ENCODE measurements at regions not wholly inside any gene's neighbourhood (a gene's known extent, or its start where the extent isn't known, plus 50 kb on each side); places are given as distances from the start of the nearest gene placed in this dataset.

GRCh38 chr6:4388675-4389074, 253.3 kb upstream of the ECI2 start:
- DNase-seq (ENCODE audit: low spot score): no peak
- ATAC-seq: no peak

DNA sequence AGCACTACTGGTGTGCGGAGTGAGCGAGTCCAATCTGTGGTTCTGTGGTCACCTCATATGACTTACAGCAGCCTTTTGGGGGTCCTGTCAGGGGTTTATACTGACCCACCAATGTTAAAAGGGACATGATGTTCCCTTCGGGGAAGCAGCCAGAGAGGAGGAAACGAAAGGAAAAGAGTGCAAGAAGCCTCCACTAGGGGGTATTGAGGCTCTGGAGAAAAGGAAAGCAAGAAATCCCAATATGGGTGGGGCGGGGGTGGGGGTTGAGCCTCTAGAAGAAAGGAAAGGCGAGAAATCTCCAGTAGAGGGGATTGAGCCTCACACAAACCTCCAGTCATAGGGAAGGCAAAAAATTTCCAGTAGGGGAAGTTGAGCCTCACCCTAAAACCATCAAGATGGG, 249.3 kb upstream of the ECI2 start:
- no peak for DNase-seq (ENCODE audit: low spot score)
- no peak for ATAC-seq

DNA sequence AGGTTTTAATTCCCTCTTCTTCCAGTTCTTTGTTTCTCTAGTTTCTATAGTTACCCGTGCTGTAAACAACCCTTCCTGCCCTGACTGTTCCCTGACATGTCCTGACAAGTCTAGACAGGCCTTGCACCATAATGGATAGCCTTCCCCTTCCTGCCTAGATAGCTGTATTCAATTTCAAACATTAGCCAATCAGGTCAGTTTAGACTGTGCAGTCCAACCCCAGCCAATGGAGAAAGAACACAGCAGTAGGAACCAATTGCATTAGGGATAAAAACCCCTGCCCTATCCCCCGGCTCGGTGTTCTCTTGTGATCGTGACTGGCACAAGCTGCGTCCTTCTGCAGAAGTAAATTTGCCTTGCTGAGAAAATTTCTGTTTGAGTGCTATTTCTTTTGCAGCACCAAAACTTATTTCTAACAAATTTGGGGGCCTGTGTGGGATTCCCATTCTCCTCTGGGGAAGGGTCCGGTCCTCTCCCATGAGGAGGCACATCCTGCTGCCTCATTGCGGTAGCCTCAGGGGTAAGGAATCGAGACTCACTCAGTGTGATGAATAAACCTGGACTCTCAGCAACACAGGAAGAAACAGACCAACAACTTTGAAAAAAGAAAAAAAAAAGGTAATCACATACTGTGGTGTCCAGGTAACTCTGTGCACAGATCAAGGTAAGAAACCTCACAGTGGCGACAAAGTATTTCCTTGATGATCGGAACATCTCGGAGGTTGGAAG, 248.7 kb upstream of the ECI2 start:
- ATAC-seq (no peak), DNase-seq (ENCODE audit: low spot score) (no peak)

GRCh38 chr6:4382362-4382853, 247.0 kb upstream of the ECI2 start:
- no peak for DNase-seq (ENCODE audit: low spot score)
- no peak for ATAC-seq

GRCh38 chr6:4381381-4381780, 246.0 kb upstream of the ECI2 start:
- DNase-seq (ENCODE audit: low spot score): no peak
- ATAC-seq: peak; percentile 46

- ATAC-seq (peak; percentile 41), DNase-seq (ENCODE audit: low spot score) (no peak)
Measured at GRCh38 chr6:4380881-4381281, 245.5 kb upstream of the ECI2 start.

DNA sequence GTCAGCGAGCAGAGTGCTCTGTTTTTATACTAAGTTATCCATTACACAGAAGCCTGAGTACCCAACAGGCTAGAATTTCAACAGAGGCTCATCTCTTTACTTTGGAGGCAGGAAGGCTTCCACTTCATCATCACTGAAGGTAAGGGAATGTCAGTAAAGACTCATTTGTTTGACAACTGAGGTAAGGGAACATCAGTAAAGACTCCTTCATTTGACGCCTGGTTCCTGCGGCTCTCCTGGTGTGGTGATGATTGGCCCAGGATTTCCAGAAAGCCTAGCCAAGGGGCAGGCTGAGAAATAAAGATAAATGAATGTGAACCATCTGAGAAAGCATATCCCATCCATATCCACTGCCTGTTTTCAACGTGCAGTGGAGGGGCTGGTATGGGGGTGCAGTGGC, 244.6 kb upstream of the ECI2 start:
- ATAC-seq (no peak), DNase-seq (ENCODE audit: low spot score) (no peak)

GRCh38 chr6:4378319-4378996, 243.1 kb upstream of the ECI2 start:
- DNase-seq (ENCODE audit: low spot score): no peak
- no peak for ATAC-seq

DNA sequence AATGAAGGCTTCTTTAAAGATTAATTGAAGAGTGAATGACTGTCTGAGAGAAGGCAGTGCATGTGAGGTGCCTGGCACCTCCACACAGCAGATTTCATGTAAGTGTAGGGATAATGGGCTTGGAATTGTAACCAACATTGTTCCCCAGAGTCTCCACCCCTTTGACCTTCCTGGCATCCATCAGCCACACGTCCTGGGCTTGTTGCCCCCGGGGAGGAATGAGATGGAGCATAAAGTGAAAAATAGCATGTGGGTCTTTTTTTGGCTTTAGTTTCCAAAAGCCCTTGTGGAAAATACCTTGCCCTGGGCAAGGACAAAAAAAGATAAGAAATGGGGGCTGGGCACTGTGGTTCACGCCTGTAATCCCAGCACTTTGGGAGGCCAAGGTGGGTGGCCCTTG, 242.2 kb upstream of the ECI2 start:
- ATAC-seq (no peak), DNase-seq (ENCODE audit: low spot score) (no peak)

- no peak for ATAC-seq
- DNase-seq (ENCODE audit: low spot score): no peak
Measured at GRCh38 chr6:4374216-4374615, 238.8 kb upstream of the ECI2 start.

DNA sequence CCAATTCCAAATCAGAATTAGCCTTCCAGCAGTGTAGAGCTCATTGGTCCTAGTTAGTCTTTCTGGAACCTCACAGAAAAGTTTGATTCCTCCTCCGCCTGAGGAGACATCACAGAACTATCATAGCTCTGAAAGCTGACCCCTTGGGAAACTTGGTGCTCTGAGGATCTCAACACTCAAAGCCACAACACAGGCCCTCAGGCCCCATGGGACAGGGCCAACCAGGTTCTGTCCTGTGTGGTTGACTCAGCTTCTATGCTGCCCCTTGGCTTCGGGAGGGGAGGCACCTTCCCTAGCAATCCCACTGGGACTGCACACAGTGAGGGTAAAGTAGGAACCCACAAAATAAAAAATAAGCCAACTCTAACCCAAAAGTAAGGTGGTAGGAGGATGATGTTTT, 237.5 kb upstream of the ECI2 start:
- DNase-seq (ENCODE audit: low spot score) (no peak), ATAC-seq (no peak)

- DNase-seq (ENCODE audit: low spot score) (no peak), ATAC-seq (peak; percentile 54)
Measured at GRCh38 chr6:4371207-4371921, 236.0 kb upstream of the ECI2 start.

DNA sequence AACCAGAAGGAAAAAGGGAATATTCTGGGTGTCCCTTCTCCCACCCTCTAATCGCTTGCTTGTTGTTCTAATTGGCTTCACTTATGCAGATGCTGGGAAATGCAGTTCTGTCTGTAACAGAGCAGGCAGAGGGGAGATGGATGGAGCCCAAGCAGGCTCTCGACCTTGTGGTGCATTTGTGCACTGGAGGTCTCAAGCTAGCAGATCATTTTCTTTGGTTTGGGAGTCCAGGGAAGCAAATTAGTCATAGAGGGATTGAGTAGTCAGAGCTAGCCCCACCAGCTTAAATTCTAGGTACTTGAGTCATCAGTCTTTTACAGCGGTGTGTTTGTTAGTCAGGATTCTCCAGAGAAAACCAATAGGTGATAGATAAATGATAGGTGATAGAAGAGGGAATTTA, 234.7 kb upstream of the ECI2 start:
- no peak for ATAC-seq
- no peak for DNase-seq (ENCODE audit: low spot score)

DNA sequence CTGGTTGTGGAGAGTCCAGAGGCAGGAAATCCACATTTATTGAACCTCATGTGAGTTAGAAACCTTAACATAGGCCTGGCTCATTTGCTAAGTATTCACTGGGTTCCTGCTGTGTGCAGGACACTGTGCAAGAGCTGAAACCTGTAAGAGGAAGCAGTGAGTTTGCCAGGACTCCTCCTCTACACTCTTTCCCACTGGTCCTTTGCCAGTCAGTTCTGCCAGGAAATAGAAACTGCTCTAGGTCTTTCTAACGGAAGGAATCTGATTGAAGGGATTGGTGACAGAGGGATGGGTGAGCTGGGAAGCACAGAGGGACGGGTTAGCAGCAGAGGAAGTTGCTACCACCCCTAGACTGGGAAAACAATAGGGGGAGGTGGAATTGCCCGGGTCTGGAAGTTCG, 234.2 kb upstream of the ECI2 start:
- ATAC-seq (no peak), DNase-seq (ENCODE audit: low spot score) (no peak)

- ATAC-seq (no peak), DNase-seq (ENCODE audit: low spot score) (no peak)
Measured at GRCh38 chr6:4368649-4369048, 233.3 kb upstream of the ECI2 start.

DNA sequence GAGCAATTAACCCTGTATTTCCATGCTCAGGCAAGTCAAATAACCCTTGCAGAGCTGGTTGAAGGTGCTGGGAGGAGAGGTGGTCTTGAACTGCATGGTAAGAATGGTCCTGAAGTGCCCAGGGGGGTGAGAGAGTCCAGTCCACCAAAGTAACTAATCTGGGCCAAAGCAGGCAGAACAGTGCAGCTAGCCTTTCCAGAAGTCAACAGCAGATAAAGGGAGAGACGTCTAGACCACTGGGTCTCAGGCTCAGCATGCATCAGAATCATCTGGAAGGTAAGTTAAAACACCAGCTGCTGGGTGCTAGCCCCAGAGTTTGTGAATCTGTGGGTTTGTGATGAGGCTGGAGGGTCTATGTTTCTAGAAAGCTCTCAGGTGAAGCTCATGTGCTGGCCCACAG, 232.3 kb upstream of the ECI2 start:
- DNase-seq (ENCODE audit: low spot score): no peak
- no peak for ATAC-seq

- no peak for ATAC-seq
- DNase-seq (ENCODE audit: low spot score): no peak
Measured at GRCh38 chr6:4366635-4367395, 231.4 kb upstream of the ECI2 start.

DNA sequence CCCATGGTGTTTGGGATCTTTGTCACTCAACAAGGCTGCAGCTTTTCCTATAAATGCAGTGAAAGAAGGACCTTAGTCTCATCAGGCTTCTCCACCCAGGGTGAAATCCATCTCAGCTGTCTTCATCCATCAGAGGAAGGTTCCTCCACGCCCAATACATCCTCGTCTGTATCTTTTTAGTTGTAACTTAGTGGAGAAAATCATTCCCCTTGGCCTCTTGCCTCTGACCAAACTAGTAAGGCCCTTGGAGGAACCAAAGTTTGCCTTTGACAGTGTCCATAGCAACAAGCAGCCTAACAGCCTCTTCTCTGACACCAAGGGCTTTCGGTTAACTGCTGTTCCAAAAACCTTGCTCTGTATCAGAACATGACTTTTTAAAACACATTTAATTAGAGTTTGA, 230.3 kb upstream of the ECI2 start:
- ATAC-seq: no peak

GRCh38 chr6:4364711-4365110, 229.3 kb upstream of the ECI2 start:
- ATAC-seq: no peak
- no peak for DNase-seq (ENCODE audit: low spot score)

More for the DNA sequence above, 230.3 kb upstream of the ECI2 start:
- DNase-seq (ENCODE audit: low spot score): no peak

GRCh38 chr6:4364172-4364571, 228.8 kb upstream of the ECI2 start:
- no peak for DNase-seq (ENCODE audit: low spot score)
- ATAC-seq: no peak

DNA sequence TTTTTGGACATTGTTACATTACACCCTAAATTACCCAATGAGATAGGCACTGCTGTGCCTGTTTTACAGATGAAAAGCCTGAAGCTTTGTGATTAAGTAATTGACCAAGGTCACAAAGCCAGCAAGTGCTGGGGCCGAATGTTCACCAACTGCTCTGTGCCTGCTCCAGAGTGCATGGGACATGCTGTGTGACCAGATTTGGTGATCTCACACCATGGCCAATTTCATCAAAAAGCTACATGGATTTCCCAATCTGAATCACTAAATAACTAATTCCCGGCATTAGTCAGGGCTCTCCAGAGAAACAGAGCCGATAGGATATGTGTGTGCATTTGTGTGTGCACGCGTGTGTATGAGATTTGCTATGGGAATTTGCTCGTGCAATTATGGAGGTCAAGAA, 228.3 kb upstream of the ECI2 start:
- DNase-seq (ENCODE audit: low spot score): no peak

More for the DNA sequence above, 228.3 kb upstream of the ECI2 start:
- ATAC-seq: peak; percentile 25
